GM23338 (cell line): ENCODE measurements at regions not wholly inside any gene's neighbourhood (a gene's known extent, or its start where the extent isn't known, plus 50 kb on each side); places are given as distances from the start of the nearest gene placed in this dataset.

Experiments used
- ATAC-seq: fragments of 200-7000 bp; cut with Tn5 transposase; 3 replicates; pipeline ENCODE4 v1.9.1; 2020
- DNase-seq: peaks from one replicate; pipeline ENCODE4 v3.0.0-alpha.2; 2015; ENCODE audit warnings: low spot score
- H2AFZ ChIP-seq: fragments of 200-600 bp; sonication (generic); 2 replicates; pipeline ENCODE4 v1.8.0; 2016; ENCODE audit warnings: antibody characterized with exemption, mild to moderate bottlenecking, moderate library complexity
- H3F3A ChIP-seq: fragments of 200-600 bp; sonication (generic); replicated peaks from 2 replicates; pipeline ENCODE4 v1.8.0; 2017; ENCODE audit warnings: antibody characterized with exemption, mixed run types, low read depth
- H3K27ac ChIP-seq: fragments of 200-600 bp; sonication (generic); 2 replicates; pipeline ENCODE4 v1.6.1; 2016; ENCODE audit warnings: low read depth
- H3K27me3 ChIP-seq: fragments of 200-600 bp; sonication (generic); 2 replicates; pipeline ENCODE4 v1.8.0; 2016; ENCODE audit warnings: mild to moderate bottlenecking, mixed run types, moderate library complexity; ENCODE audit not compliant: insufficient read depth
- H3K36me3 ChIP-seq: fragments of 200-600 bp; sonication (generic); 2 replicates; pipeline ENCODE4 v1.8.0; 2016; ENCODE audit warnings: mild to moderate bottlenecking; ENCODE audit not compliant: insufficient read depth
- H3K4me1 ChIP-seq: fragments of 200-600 bp; sonication (generic); 2 replicates; pipeline ENCODE4 v1.8.0; 2016; ENCODE audit warnings: mild to moderate bottlenecking, moderate library complexity; ENCODE audit not compliant: insufficient read depth
- H3K4me2 ChIP-seq: fragments of 200-600 bp; sonication (generic); 2 replicates; pipeline ENCODE4 v1.7.1; 2017; ENCODE audit warnings: mixed run types
- H3K4me3 ChIP-seq: fragments of 200-600 bp; sonication (generic); 2 replicates; pipeline ENCODE4 v1.6.1; 2016; ENCODE audit warnings: mixed run types
- H3K79me2 ChIP-seq: fragments of 200-600 bp; sonication (generic); replicated peaks from 2 replicates; pipeline ENCODE4 v1.8.0; 2017; ENCODE audit warnings: mild to moderate bottlenecking; ENCODE audit not compliant: insufficient read depth
- H3K9me2 ChIP-seq: fragments of 200-600 bp; sonication (generic); 2 replicates; pipeline ENCODE4 v1.8.0; 2017; ENCODE audit not compliant: insufficient read depth
- H4K20me1 ChIP-seq: fragments of 200-600 bp; sonication (generic); replicated peaks from 2 replicates; pipeline ENCODE4 v1.8.0; 2017; ENCODE audit warnings: mild to moderate bottlenecking; ENCODE audit not compliant: insufficient read depth
- H3K27ac Mint-ChIP-seq: 2 replicates; pipeline ENCODE4 v1.8.0; 2020; ENCODE audit warnings: inconsistent platforms, mild to moderate bottlenecking, moderate library complexity, mixed read lengths
- H3K27me3 Mint-ChIP-seq: 3 replicates; pipeline ENCODE4 v1.8.0; 2022; ENCODE audit warnings: low read depth, mild to moderate bottlenecking, moderate library complexity, mixed read lengths, inconsistent platforms; ENCODE audit not compliant: insufficient read depth, poor library complexity
- H3K36me3 Mint-ChIP-seq: 3 replicates; pipeline ENCODE4 v1.8.0; 2021; ENCODE audit warnings: low read depth, mild to moderate bottlenecking, inconsistent platforms, moderate library complexity, mixed read lengths
- H3K4me1 Mint-ChIP-seq: 3 replicates; pipeline ENCODE4 v1.8.0; 2020; ENCODE audit warnings: mild to moderate bottlenecking, inconsistent platforms, mixed read lengths
- H3K4me3 Mint-ChIP-seq: 3 replicates; pipeline ENCODE4 v1.8.0; 2021; ENCODE audit warnings: moderate library complexity, mild to moderate bottlenecking, inconsistent platforms, mixed read lengths
- H3K9me3 Mint-ChIP-seq: 3 replicates; pipeline ENCODE4 v1.8.0; 2020; ENCODE audit warnings: moderate library complexity, mild to moderate bottlenecking, inconsistent platforms, mixed read lengths
- CREB1 ChIP-seq: fragments of 250-450 bp; sonication (Bioruptor Pico); IDR thresholded peaks from 2 replicates; pipeline ENCODE4 v1.5.0; 2020; ENCODE audit warnings: low read depth, mild to moderate bottlenecking, moderate library complexity
- EZH2 ChIP-seq: fragments of 200-600 bp; sonication (generic); IDR thresholded peaks from one replicate; pipeline ENCODE4 v1.8.0; 2017; ENCODE audit warnings: antibody characterized with exemption, mild to moderate bottlenecking, low read depth; ENCODE audit not compliant: unreplicated experiment
- EZH2phosphoT487 ChIP-seq: fragments of 200-600 bp; sonication (generic); IDR thresholded peaks from one replicate; pipeline ENCODE4 v1.8.1; 2018; ENCODE audit warnings: antibody characterized with exemption; ENCODE audit not compliant: unreplicated experiment
- JUNB ChIP-seq: IDR thresholded peaks from one replicate; pipeline ENCODE4 v1.6.1; 2016; ENCODE audit warnings: antibody characterized with exemption; ENCODE audit not compliant: unreplicated experiment
- NANOG ChIP-seq: IDR thresholded peaks from 2 replicates; pipeline ENCODE4 v1.6.1; 2016; ENCODE audit warnings: antibody characterized with exemption, borderline replicate concordance
- POLR2AphosphoS5 ChIP-seq: IDR thresholded peaks from 2 replicates; pipeline ENCODE4 v1.6.1; 2016; ENCODE audit warnings: antibody characterized with exemption, low read depth
- STAT1 ChIP-seq: IDR thresholded peaks from one replicate; pipeline ENCODE4 v1.6.1; 2016; ENCODE audit warnings: antibody characterized with exemption; ENCODE audit not compliant: unreplicated experiment
- ZNF114 ChIP-seq: fragments of 250-450 bp; sonication (Bioruptor Pico); IDR thresholded peaks from 2 replicates; pipeline ENCODE4 v1.5.0; 2020; ENCODE audit warnings: mild to moderate bottlenecking, moderate library complexity
- ZNF331 ChIP-seq: fragments of 250-450 bp; sonication (Bioruptor Pico); IDR thresholded peaks from 2 replicates; pipeline ENCODE4 v1.5.0; 2020; ENCODE audit warnings: low read depth, mild to moderate bottlenecking, moderate library complexity
- TF ChIP-seq, protein P1 (sequence below), 2 experiments: fragments of 200-600 bp in 1 of 2; sonication (generic) in 1 of 2; conservative IDR thresholded peaks; 2 replicates each; pipeline versions ENCODE4 v1.5.1 to v1.6.1; 2016 to 2017; ENCODE audit warnings: antibody characterized with exemption in 2 of 2, low read depth in 2 of 2, mild to moderate bottlenecking in 2 of 2, moderate library complexity in 1 of 2
- TF ChIP-seq, protein P2 (sequence below): IDR thresholded peaks from 2 replicates; pipeline ENCODE4 v1.6.1; 2016; ENCODE audit warnings: antibody characterized with exemption
- TF ChIP-seq, protein P3 (sequence below): IDR thresholded peaks from one replicate; pipeline ENCODE4 v1.6.1; 2018; ENCODE audit warnings: antibody characterized with exemption; ENCODE audit not compliant: unreplicated experiment
- TF ChIP-seq, protein P4 (sequence below): fragments of 250-450 bp; sonication (Bioruptor Pico); IDR thresholded peaks from 2 replicates; pipeline ENCODE4 v1.5.0; 2020; ENCODE audit warnings: mild to moderate bottlenecking, moderate library complexity

DNA sequence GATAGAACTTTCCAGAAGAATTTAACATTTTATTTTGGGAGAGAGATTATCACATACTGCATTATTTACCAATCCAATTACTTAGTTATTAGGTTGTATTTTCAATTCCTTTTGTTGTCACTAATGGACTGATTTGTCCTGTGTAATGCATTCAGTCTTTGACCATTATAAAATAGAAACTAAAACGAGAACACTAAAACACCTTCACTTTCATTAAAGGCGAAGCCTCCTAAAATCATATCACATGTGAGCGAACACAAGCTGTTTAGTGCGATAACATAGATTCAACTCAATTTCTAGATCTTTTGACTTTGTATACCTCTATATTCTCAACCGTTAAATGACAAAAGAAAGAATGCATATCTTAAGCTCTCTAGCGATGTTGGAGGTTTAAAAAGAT, 253.4 kb downstream of the VGLL3 start:
- Mint-ChIP-seq H3K27ac (no peak overlapping the region), H3K4me1 (0 out of 3 replicates have a peak, but pooled peaks cover 2% of the 10 kb centered on the region), H3K9me3 (peaks cover 6% of the 10 kb centered on the region; the same call in 1 of the 3 replicates), H3K4me3 (no peak overlapping the region), H3K27me3 (peaks cover 1% of the 10 kb centered on the region), H3K36me3 (no peaks in the 10 kb centered on the region)
- Histone ChIP-seq H3K27ac (no peak overlapping the region), H2AFZ (no peak overlapping the region), H4K20me1 (no peaks in the 10 kb centered on the region), H3K9me2 (peaks cover under 1% of the 10 kb centered on the region; the same call in 1 of the 2 replicates), H3K79me2 (no peaks in the 10 kb centered on the region), H3K4me1 (no peaks in the 10 kb centered on the region), H3F3A (no peaks in the 10 kb centered on the region), H3K36me3 (no peaks in the 10 kb centered on the region), H3K27me3 (no peaks in the 10 kb centered on the region), H3K4me3 (no peak overlapping the region), H3K4me2 (no peak overlapping the region)
- no peak for TF ChIP-seq EZH2
- TF ChIP-seq, protein P1, sequence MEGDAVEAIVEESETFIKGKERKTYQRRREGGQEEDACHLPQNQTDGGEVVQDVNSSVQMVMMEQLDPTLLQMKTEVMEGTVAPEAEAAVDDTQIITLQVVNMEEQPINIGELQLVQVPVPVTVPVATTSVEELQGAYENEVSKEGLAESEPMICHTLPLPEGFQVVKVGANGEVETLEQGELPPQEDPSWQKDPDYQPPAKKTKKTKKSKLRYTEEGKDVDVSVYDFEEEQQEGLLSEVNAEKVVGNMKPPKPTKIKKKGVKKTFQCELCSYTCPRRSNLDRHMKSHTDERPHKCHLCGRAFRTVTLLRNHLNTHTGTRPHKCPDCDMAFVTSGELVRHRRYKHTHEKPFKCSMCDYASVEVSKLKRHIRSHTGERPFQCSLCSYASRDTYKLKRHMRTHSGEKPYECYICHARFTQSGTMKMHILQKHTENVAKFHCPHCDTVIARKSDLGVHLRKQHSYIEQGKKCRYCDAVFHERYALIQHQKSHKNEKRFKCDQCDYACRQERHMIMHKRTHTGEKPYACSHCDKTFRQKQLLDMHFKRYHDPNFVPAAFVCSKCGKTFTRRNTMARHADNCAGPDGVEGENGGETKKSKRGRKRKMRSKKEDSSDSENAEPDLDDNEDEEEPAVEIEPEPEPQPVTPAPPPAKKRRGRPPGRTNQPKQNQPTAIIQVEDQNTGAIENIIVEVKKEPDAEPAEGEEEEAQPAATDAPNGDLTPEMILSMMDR (conservative IDR thresholded peaks at IDR 0.05; ENCODE audit: low read depth in 2 of 2) = no peak
- TF ChIP-seq ZNF114 (CRISPR knock-in tag) = no peak
- TF ChIP-seq, protein P2, sequence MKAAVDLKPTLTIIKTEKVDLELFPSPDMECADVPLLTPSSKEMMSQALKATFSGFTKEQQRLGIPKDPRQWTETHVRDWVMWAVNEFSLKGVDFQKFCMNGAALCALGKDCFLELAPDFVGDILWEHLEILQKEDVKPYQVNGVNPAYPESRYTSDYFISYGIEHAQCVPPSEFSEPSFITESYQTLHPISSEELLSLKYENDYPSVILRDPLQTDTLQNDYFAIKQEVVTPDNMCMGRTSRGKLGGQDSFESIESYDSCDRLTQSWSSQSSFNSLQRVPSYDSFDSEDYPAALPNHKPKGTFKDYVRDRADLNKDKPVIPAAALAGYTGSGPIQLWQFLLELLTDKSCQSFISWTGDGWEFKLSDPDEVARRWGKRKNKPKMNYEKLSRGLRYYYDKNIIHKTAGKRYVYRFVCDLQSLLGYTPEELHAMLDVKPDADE = no peak
- TF ChIP-seq POLR2AphosphoS5 = no peak
- TF ChIP-seq ZNF331 (CRISPR knock-in tag) = no peak
- TF ChIP-seq, protein P3, sequence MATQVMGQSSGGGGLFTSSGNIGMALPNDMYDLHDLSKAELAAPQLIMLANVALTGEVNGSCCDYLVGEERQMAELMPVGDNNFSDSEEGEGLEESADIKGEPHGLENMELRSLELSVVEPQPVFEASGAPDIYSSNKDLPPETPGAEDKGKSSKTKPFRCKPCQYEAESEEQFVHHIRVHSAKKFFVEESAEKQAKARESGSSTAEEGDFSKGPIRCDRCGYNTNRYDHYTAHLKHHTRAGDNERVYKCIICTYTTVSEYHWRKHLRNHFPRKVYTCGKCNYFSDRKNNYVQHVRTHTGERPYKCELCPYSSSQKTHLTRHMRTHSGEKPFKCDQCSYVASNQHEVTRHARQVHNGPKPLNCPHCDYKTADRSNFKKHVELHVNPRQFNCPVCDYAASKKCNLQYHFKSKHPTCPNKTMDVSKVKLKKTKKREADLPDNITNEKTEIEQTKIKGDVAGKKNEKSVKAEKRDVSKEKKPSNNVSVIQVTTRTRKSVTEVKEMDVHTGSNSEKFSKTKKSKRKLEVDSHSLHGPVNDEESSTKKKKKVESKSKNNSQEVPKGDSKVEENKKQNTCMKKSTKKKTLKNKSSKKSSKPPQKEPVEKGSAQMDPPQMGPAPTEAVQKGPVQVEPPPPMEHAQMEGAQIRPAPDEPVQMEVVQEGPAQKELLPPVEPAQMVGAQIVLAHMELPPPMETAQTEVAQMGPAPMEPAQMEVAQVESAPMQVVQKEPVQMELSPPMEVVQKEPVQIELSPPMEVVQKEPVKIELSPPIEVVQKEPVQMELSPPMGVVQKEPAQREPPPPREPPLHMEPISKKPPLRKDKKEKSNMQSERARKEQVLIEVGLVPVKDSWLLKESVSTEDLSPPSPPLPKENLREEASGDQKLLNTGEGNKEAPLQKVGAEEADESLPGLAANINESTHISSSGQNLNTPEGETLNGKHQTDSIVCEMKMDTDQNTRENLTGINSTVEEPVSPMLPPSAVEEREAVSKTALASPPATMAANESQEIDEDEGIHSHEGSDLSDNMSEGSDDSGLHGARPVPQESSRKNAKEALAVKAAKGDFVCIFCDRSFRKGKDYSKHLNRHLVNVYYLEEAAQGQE = no peak
- TF ChIP-seq CREB1 (CRISPR knock-in tag) = no peak
- TF ChIP-seq, protein P4, sequence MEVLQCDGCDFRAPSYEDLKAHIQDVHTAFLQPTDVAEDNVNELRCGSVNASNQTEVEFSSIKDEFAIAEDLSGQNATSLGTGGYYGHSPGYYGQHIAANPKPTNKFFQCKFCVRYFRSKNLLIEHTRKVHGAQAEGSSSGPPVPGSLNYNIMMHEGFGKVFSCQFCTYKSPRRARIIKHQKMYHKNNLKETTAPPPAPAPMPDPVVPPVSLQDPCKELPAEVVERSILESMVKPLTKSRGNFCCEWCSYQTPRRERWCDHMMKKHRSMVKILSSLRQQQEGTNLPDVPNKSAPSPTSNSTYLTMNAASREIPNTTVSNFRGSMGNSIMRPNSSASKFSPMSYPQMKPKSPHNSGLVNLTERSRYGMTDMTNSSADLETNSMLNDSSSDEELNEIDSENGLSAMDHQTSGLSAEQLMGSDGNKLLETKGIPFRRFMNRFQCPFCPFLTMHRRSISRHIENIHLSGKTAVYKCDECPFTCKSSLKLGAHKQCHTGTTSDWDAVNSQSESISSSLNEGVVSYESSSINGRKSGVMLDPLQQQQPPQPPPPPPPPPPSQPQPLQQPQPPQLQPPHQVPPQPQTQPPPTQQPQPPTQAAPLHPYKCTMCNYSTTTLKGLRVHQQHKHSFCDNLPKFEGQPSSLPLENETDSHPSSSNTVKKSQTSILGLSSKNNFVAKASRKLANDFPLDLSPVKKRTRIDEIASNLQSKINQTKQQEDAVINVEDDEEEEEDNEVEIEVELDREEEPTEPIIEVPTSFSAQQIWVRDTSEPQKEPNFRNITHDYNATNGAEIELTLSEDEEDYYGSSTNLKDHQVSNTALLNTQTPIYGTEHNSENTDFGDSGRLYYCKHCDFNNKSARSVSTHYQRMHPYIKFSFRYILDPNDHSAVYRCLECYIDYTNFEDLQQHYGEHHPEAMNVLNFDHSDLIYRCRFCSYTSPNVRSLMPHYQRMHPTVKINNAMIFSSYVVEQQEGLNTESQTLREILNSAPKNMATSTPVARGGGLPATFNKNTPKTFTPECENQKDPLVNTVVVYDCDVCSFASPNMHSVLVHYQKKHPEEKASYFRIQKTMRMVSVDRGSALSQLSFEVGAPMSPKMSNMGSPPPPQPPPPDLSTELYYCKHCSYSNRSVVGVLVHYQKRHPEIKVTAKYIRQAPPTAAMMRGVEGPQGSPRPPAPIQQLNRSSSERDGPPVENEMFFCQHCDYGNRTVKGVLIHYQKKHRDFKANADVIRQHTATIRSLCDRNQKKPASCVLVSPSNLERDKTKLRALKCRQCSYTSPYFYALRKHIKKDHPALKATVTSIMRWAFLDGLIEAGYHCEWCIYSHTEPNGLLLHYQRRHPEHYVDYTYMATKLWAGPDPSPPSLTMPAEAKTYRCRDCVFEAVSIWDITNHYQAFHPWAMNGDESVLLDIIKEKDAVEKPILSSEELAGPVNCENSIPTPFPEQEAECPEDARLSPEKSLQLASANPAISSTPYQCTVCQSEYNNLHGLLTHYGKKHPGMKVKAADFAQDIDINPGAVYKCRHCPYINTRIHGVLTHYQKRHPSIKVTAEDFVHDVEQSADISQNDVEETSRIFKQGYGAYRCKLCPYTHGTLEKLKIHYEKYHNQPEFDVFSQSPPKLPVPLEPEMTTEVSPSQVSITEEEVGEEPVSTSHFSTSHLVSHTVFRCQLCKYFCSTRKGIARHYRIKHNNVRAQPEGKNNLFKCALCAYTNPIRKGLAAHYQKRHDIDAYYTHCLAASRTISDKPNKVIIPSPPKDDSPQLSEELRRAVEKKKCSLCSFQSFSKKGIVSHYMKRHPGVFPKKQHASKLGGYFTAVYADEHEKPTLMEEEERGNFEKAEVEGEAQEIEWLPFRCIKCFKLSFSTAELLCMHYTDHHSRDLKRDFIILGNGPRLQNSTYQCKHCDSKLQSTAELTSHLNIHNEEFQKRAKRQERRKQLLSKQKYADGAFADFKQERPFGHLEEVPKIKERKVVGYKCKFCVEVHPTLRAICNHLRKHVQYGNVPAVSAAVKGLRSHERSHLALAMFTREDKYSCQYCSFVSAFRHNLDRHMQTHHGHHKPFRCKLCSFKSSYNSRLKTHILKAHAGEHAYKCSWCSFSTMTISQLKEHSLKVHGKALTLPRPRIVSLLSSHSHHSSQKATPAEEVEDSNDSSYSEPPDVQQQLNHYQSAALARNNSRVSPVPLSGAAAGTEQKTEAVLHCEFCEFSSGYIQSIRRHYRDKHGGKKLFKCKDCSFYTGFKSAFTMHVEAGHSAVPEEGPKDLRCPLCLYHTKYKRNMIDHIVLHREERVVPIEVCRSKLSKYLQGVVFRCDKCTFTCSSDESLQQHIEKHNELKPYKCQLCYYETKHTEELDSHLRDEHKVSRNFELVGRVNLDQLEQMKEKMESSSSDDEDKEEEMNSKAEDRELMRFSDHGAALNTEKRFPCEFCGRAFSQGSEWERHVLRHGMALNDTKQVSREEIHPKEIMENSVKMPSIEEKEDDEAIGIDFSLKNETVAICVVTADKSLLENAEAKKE (CRISPR knock-in tag) = no peak
- TF ChIP-seq EZH2phosphoT487 = no peak
- TF ChIP-seq JUNB = no peak
- TF ChIP-seq NANOG = no peak
- TF ChIP-seq STAT1 = no peak
- DNase-seq = no peak
- ATAC-seq = no peak
